GM18951 (cell line): ENCODE measurements at regions not wholly inside any gene's neighbourhood (a gene's known extent, or its start where the extent isn't known, plus 50 kb on each side); places are given as distances from the start of the nearest gene placed in this dataset.
"Not testable (repeated sequence)": the region's sequence is repeated elsewhere in the genome, so short reads cannot be mapped to it uniquely, and the experiment has no call there.

Source experiments
- POLR2A ChIP-seq: IDR thresholded peaks from 4 replicates; pipeline ENCODE4 v1.6.1; 2011; ENCODE audit warnings: mild to moderate bottlenecking; ENCODE audit not compliant: insufficient read length, insufficient read depth; ENCODE audit errors: extremely low read depth
- in situ Hi-C: fragments of 300-500 bp; cut with MboI; formaldehyde crosslinking; loops from one replicate; pipeline ENCODE4 v1.12.0; 2022; ENCODE audit warnings: low sequenced_read_pairs, mixed read lengths, inconsistent platforms; ENCODE audit not compliant: unreplicated experiment

DNA sequence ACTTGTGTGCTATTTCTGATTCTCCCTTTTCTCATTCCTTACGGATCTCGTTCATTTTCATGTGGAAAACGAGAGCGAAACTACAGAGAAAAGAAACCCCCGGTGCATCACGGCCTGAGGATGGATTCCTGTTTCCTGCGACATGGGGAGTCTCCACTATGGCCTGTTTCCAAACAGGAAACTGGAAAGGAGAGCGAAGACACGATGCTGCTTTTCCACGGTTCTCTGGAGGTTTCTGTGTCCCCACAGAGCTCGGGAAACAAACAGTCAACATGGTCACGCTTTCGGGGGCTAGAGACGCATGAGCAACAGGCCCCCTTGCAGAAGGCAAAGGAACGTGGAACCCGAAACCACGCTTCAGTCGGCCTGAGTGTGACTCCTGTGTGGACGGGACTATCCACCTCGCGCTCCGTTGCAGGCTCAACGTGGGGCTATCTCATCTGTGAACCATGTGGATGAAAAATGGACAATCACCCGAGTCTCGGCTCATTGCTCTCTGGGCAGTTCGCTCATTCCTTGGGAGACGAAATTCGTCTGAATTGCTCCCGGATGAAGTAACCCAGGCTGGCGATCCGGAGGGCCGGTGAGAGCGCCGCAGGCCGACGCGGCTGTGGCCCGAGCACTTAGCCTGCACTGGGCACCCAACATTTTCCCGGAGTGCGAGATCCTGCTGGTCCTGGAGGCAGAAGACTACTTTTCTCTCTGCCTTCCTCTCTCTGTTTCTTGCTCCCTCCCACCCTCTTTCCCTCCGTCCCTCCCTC, 3923.2 kb upstream of the OR11H1 start:
- in situ Hi-C loops: not testable (repeated sequence)

DNA sequence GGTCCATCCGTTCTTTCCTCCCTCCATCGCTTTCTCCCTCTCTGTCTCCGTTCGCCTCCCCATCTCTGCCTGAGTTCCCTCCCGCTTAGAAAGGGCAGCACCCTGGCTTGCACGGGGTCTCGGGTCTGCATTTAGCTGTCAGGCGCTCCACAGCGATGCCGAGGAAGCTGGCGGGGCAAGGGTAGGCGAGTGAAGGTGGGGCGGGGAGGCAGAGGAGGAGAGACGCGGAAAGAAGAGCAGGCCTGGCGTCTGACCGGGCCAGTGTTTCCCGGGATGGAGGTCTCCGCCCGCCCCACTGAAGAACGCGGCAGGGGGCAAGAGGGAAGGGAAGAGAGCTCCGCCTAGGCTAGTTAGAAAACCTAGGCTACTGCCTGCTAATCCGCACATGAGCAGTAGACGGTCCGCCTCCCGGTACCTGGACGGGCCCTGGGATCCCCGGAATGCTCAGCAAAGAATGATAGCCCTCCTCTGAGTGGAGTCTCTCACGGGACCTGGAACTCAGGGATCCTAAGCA, 3922.5 kb upstream of the OR11H1 start:
- in situ Hi-C loops: no loop called here
- no peak for TF ChIP-seq POLR2A

DNA sequence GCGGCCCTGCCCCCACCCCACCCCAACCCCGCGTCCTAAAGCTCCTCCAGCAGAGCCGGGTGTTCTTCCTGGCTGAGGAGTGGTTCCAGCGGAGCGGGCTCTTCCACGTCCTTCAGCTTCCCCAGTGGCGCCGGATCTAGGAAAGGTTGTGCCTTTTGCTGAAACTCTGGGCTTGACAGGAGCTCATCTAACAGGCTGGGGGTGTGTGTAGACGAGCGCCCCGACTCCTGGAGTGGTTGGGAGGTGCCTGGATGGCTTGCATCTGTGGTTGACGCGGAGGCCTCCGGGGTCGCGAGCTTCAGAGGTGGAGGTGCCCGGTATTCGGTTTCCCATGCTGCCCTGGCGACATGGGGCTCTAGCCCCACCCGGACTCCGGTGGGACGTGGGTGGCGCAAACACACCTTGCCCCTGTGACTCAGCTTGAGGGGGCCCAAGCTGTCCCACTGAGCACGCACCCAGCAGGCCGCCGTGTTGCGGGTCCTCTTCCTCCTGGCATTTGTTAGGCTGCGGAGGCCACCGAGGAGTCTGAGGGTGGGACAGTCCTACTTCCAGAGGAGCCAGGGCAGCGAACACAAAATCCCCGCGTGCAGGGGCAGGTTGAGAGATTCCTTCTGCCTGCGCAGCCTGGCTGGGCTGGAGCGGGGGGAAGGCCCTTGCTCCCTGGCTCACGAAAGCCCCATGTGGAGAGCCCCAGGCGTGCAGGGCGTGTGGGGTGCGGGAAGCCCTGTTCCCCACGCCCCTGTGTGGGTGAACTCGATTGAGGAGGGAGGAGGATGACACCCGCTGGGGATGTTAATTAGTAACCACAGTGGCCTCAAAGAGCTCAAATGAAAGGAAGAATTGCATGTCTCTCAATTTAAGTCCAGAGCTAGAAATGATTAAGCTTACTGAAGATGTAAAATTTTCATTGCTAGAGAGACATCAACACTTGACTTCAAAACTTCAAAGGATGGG, 3921.7 kb upstream of the OR11H1 start:
- in situ Hi-C loops: not testable (repeated sequence)

DNA sequence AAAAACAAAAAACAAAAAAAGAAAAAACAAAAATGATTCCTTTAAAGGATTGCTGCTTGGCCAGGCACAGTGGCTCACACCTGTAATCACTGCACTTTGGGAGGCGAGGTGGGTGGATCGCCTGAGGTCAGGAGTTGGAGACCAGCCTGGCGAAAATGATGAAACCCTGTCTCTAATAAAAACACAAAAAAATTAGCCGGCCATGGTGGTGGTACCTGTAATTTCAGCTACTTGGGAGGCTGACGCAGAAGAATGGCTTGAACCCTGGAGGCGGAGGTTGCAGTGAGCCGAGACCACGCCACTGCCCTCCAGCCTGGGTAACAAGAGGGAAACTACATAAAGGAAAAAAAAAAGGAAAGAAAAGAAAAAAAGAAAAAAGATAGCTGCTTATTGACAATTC, 3920.8 kb upstream of the OR11H1 start:
- in situ Hi-C loops: not testable (repeated sequence)

DNA sequence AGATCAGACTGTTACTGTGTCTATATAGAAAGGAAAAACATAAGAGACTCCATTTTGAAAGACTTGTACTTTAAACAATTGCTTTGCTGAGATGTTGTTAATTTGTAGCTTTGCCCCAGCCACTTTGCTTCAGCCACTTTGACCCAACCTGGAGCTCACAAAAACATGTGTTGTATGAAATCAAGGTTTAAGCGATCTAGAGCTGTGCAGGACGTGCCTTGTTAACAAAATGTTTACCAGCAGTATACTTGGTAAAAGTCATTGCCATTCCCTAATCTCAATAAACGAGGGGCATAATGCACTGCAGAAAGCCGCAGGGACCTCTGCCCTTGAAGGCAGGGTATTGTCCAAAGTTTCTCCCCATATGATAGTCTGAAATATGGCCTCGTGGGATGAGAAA, 3919.5 kb upstream of the OR11H1 start:
- in situ Hi-C loops: not testable (repeated sequence)

DNA sequence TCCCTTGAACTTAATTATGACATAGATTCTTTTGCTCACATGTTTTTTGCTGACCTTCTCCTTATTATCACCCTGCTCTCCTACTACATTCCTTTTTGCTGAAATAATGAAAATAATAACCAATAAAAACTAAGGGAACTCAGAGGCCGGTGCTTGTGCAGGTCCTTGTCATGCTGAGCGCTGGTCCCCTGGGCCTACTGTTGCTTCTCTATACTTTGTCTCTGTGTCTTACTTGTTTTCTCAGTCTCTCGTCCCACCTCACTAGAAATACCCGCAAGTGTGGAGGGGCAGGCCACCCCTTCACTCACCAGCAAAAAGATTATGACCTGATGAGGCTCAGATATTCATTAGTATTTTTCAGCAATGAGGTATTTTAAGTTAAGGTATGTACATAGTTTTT, 3918.8 kb upstream of the OR11H1 start:
- in situ Hi-C loops: not testable (repeated sequence)

DNA sequence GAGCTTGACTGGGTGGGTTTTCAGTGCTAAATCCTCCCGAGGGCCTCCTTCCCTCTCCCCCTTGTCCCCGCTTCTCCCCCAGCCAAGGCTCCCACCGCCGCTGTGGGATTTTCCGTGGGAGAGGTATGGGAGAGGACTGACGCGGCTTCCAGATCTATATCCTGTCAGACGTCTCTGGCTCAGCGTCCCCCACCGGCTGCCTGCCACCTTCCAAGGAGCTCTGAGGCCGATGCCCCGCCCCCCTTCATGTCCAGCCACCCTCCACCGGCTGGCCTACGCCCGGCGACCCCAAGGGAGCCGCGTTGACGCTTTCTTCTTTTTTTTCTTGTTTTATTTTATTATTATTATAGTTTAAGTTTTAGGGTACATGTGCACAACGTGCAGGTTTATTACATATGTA, 3916.7 kb upstream of the OR11H1 start:
- in situ Hi-C loops: not testable (repeated sequence)

DNA sequence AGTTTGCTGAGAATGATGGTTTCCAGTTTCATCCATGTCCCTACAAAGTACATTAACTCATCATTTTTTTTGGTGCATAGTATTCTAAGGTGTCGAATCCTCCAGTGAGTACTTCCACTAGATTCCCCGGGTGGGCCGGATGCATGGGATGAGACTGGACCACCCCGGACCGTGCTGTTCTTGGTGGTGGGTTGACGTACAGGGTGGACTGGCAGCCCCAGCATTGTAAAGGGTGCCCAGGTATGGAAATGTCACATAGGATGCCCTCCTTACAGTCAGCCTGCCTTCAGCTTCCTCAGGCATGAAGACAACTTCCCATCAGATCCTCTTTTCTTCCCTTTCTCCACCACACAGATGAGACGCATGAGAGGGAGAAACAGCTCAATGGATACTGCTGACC, 3916.1 kb upstream of the OR11H1 start:
- in situ Hi-C loops: not testable (repeated sequence)

DNA sequence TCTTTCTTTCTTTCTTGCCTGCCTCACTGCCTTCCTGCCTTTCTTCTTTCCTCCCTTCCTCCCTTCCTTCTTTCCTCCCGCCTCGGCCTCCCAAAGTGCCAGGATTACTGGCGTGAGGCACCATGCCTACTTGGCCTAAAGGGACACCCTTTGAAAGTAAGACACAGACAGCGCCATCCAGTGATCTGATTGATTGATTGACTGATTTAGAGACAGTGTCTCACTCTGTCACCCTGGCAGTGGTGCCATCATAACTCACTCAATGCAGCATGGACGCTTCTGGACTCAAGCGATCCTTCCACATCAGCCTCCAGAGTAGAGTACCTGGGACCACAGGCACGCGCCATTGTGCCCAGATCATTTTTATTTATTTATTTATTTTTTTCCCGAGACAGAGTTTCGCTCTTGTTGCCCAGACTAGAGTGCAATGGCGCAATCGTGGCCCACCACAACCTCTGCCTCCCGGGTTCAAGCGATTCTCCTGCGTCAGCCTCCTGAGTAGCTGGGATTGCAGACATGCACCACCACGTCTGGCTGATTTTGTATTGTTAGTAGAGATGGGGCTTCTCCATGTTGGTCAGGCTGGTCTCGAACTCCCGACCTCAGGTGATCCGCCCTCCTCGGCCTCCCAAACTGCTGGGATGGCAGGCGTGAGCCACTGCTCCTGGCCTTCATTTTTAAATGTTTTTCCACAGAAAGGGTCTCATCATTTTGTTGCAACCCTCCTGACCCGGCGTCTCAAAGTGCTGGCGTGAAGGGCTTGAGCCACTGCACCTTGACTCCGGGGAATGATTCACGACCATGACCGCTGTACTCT, 3914.7 kb upstream of the OR11H1 start:
- in situ Hi-C loops: not testable (repeated sequence)

DNA sequence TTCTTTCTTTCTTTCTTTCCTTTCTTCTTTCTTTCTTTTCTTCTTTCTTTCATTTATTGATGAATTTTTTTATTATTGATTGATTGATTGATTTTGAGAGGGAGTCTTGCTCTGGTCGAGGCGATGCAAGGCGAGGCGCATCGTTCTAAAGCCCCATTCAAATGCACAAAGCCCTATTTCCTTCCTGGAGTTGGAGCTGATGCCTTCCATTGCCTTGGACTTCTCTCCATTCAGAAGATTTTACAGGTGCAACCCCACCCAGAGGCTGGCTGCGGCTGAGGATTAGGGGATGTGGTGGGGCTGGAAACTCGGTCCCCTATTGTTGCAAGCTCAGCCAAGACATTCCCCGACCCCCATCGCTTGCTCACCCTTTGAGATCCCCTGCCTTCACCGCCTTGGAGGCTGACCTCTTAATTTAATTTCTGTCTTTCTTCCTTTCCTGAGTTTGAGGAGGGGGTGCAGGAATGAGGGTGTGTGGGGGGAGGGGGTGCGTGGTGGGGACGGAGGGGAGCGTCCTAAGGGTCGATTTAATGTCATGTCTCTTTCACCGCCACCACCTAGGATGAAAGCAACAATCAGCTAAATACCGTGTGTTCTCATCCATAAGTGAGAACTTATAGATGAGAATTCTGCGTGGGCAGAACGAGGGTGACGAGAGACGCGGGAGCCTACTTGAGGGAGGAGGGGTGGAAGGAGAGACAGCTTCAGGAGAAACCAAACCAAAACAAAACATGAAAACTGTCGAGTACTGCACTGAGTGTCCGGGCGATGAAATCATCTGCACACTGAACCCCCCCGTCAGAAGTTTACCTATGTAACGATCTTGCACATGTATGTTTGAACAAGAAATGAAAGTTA, 3913.9 kb upstream of the OR11H1 start:
- no peak for TF ChIP-seq POLR2A
- in situ Hi-C loops: no loop called here

DNA sequence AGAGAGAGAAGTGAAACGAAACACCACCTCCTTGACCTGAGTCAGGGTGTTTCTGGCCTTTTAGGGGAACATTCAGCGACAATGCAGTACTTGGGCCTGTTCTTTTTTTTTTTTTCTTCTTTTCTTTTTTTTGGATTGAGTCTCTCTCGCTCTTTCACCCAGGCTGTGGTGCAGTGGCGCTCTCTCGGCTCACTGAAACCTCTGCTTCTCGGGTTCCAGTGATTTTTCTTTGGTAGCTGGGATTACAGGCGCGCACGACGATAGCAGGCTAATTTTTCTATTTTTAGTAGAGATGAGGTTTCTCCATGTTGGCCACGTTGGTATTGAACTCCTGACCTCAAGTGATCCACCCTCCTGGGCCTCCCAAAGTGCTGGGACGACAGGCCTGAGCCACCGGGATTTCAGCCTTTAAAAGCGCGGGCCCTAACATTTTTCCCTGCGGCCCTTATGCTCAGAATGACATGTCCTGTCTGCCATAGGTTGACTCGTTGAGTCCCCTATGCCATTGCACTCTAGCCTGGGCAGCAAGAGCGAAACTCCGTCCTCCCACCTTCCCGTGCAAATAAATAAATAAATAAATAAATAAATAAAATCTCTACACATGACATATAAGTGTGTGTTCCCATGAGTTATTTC, 3913.1 kb upstream of the OR11H1 start:
- in situ Hi-C loops: not testable (repeated sequence)

DNA sequence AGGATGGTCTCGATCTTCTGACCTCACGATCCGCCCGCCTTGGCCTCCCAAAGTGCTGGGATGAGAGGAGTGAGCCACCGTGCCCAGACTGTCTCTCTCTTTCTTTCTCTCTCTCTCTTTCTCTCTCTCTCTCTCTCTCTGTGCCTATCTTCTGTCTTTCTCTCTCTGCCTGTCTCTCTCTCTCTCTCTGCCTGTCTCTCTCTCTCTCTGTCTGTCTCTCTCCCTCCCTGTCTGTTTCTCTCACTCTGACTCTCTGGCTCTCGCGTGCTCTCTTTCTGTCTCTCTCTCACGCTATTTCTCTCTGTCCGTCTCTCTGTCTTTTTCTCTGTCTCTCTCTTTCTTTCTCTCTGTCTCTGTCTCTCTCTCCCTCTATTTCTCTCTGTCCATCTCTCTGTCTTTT, 3911.2 kb upstream of the OR11H1 start:
- in situ Hi-C loops: no loop called here

DNA sequence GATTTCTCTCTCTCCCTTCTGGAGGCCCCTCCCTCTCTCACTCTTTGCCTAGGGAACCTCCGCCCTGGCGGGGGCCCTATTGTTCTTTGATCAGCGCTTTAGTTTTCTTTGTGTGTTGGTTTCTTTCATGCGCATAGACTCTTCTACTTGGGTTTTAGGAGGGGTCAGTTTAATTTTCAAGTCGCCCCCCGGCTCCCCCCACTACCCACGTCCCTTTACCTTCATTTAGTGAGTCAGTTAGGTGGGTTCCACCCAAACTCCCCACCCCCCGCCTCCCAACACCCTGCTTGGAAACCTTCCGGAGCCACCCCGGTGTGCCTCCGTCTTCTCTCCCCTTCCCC, 3909.7 kb upstream of the OR11H1 start:
- in situ Hi-C loops: not testable (repeated sequence)

More for the DNA sequence above, 3911.2 kb upstream of the OR11H1 start:
- TF ChIP-seq POLR2A: no peak

DNA sequence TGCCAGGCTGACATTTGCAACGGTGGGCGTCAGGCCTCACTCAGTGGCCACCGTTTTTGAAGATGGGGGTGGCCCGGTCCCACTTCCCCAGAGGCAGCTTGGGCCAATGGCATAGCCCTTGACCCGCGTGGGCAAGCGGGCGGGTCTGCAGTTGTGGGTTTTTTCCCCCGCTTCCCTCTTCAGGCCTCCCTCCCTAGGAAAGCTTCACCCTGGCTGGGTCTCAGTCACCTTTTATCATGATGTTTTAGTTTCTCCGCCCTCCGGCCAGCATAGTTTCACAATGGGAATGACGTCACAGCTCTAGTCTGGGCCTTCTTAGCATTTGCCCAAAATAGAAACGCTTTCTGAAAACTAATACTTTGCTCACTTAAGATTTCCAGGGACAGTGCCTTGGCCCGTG, 3909.3 kb upstream of the OR11H1 start:
- in situ Hi-C loops: not testable (repeated sequence)

DNA sequence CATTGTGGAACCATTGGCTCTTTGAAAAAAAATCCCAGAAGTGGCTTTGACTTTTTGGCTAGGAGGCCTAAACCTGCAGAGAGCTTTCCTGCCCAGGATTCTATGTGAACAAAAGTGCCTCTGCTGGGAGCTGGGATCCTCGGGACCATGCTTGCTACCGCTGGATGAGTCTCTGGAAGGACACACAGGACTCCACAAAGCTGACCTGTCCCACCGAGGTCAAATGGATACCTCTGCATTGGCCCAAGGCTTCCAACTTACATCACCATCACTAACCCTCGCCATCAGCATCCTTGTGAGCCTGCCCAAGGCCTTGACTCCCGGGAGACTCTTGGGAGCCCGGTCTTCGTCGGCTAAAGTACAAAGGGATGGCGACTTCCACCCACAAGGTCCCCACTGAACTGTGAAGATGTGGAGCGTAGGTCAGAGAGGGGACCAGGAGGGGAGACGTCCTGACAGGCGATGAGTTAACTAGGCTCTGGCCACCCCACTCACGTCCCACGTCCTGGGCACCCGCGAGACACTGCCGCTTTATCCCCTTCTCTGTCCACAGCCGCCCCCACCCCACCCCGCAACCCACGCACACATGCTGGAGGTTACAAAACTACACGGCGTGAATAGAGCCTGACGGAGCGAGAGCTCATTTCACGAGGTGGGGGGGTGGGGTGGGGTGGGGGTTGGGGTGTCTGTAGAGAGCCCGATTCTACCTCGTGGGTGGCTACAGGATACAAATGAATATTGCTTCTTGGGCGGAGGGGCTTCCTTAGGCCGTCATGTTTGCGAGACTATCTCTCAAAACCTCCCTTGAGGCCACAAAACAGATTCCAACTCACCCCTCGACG, 3906.8 kb upstream of the OR11H1 start:
- in situ Hi-C loops: not testable (repeated sequence)

DNA sequence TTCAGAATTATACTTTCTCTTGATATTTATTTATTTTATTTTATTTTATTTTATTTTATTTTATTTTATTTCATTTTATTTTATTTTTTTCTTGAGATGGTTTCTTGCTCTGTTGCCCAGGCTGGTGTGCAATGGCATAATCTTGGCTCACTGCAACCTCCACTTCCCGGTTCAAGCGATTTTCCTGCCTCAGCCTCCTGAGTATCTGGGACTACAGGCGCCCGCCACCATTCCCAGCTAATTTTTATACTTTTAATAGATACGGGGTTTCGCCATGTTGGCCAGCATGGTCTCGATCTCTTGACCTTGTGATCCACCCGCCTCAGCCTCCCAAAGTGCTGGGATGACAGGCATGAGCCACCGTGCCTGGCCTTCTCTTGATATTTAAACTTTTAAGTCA, 3905.2 kb upstream of the OR11H1 start:
- in situ Hi-C loops: not testable (repeated sequence)

DNA sequence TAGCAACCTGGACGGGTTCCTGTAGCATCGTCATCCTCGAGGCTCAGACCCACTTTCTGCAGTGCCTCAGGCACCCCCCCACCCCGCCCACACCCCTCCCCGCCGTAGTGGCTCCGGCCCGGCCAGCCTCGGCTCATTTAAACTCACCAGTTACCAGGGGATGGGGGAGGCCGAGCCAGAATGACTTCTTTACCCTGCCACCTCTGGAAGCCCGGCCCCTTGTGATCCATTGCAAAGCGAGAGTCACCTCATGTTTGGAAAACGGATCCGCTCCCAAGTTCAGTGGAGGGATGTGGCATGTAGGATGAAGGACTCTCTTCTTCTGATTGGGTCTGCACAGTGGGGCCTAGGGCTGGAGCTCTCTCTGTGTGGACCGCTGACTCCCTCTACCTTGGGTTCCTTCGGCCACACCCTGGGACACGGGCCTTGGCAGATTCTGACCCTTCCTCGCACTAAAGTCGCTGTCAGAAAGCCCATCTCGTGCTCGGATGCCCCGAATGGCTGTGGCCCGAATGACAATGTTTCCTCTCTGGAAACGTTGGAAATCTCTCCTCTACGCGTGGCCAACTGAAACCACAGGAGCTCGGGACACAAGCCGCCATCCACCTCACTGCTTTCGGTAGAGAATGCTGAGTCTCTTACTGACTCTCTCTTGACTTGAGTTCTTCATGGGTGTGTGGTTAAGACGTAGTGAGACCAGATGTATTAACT, 3902.1 kb upstream of the OR11H1 start:
- in situ Hi-C loops: not testable (repeated sequence)
